A673 (cell line): ENCODE measurements at regions not wholly inside any gene's neighbourhood (a gene's known extent, or its start where the extent isn't known, plus 50 kb on each side); places are given as distances from the start of the nearest gene placed in this dataset.

ENCODE experiments used
- BruUV-seq: library from RNA; stranded (reverse); fragments of 400-500 nt; replicated peaks from 2 replicates; lab custom pipeline; 2021; lab: Mats Ljungman, UMichigan
- CTCF ChIA-PET: fragments of 300-600 bp; sonication (Branson Sonifier 250); formaldehyde crosslinking; loops from one replicate; lab custom pipeline; 2022; ENCODE audit warnings: antibody characterized with exemption; lab: Charles Lee
- POLR2A ChIA-PET: fragments of 300-600 bp; sonication (Branson Sonifier 250); formaldehyde crosslinking; loops from one replicate; lab custom pipeline; 2022; ENCODE audit warnings: antibody characterized with exemption; ENCODE audit not compliant: low non-redundant PET; lab: Charles Lee
- DNase-seq: peaks from one replicate; pipeline ENCODE4 v3.0.0-alpha.2; 2015; ENCODE audit warnings: low spot score
- H3K27ac ChIP-seq: fragments of 200-600 bp; sonication (generic); 2 replicates; pipeline ENCODE4 v1.5.1; 2016; ENCODE audit warnings: mixed run types, low read depth, mild to moderate bottlenecking, mixed read lengths, antibody characterized with exemption, low read length; ENCODE audit not compliant: poor library complexity, severe bottlenecking
- H3K27me3 ChIP-seq: fragments of 200-600 bp; sonication (generic); replicated peaks from 2 replicates; pipeline ENCODE4 v1.6.1; 2017; ENCODE audit warnings: mixed run types, low read depth, mild to moderate bottlenecking, mixed read lengths, antibody characterized with exemption, low read length; ENCODE audit not compliant: insufficient read depth, poor library complexity
- H3K36me3 ChIP-seq: fragments of 200-600 bp; sonication (generic); 2 replicates; pipeline ENCODE4 v1.6.1; 2016; ENCODE audit warnings: mixed run types, mild to moderate bottlenecking, mixed read lengths, antibody characterized with exemption, low read length; ENCODE audit not compliant: insufficient read depth, poor library complexity, severe bottlenecking
- H3K4me1 ChIP-seq: fragments of 200-600 bp; sonication (generic); 2 replicates; pipeline ENCODE4 v1.6.1; 2017; ENCODE audit warnings: mixed run types, mild to moderate bottlenecking, mixed read lengths, antibody characterized with exemption, low read length; ENCODE audit not compliant: insufficient read depth, poor library complexity, severe bottlenecking
- H3K4me3 ChIP-seq: fragments of 200-600 bp; sonication (generic); 2 replicates; pipeline ENCODE4 v1.5.1; 2016; ENCODE audit warnings: low read depth, mixed run types, mild to moderate bottlenecking, mixed read lengths, low read length; ENCODE audit not compliant: poor library complexity, severe bottlenecking
- H3K9me3 ChIP-seq: fragments of 200-600 bp; sonication (generic); 2 replicates; pipeline ENCODE4 v1.6.1; 2016; ENCODE audit warnings: mixed run types, low read depth, mild to moderate bottlenecking, mixed read lengths, antibody characterized with exemption, low read length; ENCODE audit not compliant: poor library complexity, severe bottlenecking
- EZH2 ChIP-seq: fragments of 200-600 bp; sonication (generic); IDR thresholded peaks from 2 replicates; pipeline ENCODE4 v1.6.1; 2017; ENCODE audit warnings: borderline replicate concordance, low read depth, mild to moderate bottlenecking, mixed read lengths, antibody characterized with exemption, low read length; ENCODE audit not compliant: poor library complexity, severe bottlenecking
- intact Hi-C: fragments of 100-400 bp; cut with micrococcal nuclease; formaldehyde crosslinking; loops from one replicate; pipeline ENCODE4 v1.10.0; 2022; ENCODE audit not compliant: unreplicated experiment
- TF ChIP-seq, protein P1 (sequence below): fragments of 300-800, 200-600 bp; sonication (generic); conservative IDR thresholded peaks from 2 replicates; pipeline ENCODE4 v1.5.1; 2017; ENCODE audit warnings: low read depth, mild to moderate bottlenecking, antibody characterized with exemption, low read length, moderate library complexity, mixed read lengths

DNA sequence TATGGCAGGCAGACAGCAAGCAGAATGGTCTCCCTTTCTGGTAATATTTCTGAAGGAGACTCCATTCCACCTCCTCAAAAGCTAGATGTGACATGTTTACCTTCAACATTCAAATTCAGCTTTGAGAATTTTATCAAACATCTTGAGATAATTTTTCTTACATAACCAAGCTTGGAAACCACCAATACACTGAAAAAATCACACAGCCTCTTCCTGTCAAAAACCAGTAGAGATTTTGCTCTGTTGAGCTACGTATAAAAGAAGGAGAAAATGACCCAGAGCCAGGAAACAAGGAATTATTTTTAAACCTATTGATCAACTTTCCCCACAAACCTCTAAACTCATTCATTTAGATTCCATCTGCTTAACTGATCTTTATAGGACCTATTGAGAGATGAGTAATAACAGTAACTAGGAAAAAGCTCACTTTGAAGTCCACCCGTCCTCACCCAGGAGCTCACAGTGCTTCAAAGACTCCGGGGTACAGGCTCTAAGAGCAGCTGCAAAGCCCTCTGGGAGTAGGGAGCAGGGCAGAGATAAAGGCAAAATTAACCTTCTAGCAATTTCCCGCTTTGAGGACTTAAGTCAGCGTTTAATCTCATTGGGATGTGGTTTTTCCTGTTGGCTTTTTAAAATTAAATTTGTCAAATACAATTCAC, 318.2 kb upstream of the RASGEF1B start:
- H3K4me1 ChIP-seq: no peaks in the 10 kb centered on the region
- no peaks in the 10 kb centered on the region for H3K36me3 ChIP-seq
- CTCF ChIA-PET: no interaction called here
- no peak overlapping the region for H3K27ac ChIP-seq
- intact Hi-C loops: no loop called here
- H3K27me3 ChIP-seq: no peaks in the 10 kb centered on the region
- TF ChIP-seq EZH2: no peak
- TF ChIP-seq, protein P1, sequence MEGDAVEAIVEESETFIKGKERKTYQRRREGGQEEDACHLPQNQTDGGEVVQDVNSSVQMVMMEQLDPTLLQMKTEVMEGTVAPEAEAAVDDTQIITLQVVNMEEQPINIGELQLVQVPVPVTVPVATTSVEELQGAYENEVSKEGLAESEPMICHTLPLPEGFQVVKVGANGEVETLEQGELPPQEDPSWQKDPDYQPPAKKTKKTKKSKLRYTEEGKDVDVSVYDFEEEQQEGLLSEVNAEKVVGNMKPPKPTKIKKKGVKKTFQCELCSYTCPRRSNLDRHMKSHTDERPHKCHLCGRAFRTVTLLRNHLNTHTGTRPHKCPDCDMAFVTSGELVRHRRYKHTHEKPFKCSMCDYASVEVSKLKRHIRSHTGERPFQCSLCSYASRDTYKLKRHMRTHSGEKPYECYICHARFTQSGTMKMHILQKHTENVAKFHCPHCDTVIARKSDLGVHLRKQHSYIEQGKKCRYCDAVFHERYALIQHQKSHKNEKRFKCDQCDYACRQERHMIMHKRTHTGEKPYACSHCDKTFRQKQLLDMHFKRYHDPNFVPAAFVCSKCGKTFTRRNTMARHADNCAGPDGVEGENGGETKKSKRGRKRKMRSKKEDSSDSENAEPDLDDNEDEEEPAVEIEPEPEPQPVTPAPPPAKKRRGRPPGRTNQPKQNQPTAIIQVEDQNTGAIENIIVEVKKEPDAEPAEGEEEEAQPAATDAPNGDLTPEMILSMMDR: no peak
- no peak overlapping the region for H3K4me3 ChIP-seq
- no TSS peak for BruUV-seq
- POLR2A ChIA-PET: no interaction called here
- no peak for DNase-seq
- H3K9me3 ChIP-seq: no peaks in the 10 kb centered on the region

DNA sequence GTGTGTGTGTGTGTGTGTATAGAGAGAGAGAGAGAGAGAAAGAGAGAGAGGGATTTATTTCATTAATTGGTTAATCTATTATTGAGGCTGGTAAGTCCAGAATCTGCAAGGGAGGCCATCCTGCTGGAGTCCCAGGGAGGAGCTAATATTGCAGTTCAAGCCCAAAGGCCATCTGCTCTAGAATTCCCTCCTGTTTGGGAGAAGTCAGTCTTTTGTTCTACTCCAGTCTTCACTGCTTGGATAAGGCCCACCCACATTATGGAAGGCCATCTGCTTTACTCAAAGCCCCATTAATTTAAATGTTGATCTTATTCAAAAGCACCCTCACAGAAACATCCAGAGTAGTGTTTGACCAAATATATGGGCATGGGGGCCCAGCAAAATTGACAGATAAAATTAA, 317.5 kb upstream of the RASGEF1B start:
- Histone ChIP-seq H3K27ac (no peak overlapping the region), H3K36me3 (no peaks in the 10 kb centered on the region), H3K4me3 (no peak overlapping the region), H3K9me3 (no peaks in the 10 kb centered on the region), H3K4me1 (no peaks in the 10 kb centered on the region), H3K27me3 (no peaks in the 10 kb centered on the region)
- DNase-seq: no peak
- BruUV-seq: no TSS peak
- intact Hi-C loops: no loop called here
- TF ChIP-seq EZH2: no peak
- TF ChIP-seq, protein P1: no peak
- ChIA-PET CTCF (interaction anchor here (0.7 kb wide), 1 partner anchor 85 kb away, joined by 5 read pairs; no protein-coding TSS in a partner anchor), POLR2A (no interaction called here)

DNA sequence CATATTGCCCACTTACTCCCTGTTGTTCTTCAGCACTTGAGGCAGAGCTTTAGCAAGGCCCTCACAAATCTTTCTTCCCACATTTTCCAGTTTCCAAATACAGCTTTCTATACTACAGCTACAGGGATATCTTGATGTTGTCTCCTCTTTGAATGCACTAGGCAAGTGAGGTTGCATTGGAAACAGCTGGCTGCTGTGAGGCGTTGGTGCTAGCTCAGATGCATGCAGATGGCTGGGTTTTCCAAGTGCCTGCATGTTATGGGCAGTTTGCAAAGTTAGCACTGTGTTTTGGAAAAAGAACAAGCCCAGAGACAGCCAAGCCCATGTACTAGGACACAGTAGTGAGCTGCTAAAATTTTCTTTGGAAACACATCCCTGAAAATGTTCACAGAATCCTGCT, 315.1 kb upstream of the RASGEF1B start:
- DNase-seq: no peak
- Histone ChIP-seq H3K4me3 (no peak overlapping the region), H3K27ac (no peak overlapping the region), H3K4me1 (no peaks in the 10 kb centered on the region), H3K27me3 (no peaks in the 10 kb centered on the region), H3K36me3 (no peaks in the 10 kb centered on the region), H3K9me3 (no peaks in the 10 kb centered on the region)
- intact Hi-C loops: no loop called here
- no peak for TF ChIP-seq EZH2
- TF ChIP-seq, protein P1: no peak
- POLR2A ChIA-PET: no interaction called here
- CTCF ChIA-PET: no interaction called here
- BruUV-seq: no TSS peak
